SK-N-SH (cell line): ENCODE measurements at regions not wholly inside any gene's neighbourhood (a gene's known extent, or its start where the extent isn't known, plus 50 kb on each side); places are given as distances from the start of the nearest gene placed in this dataset.

Experiments used
- CHD2 ChIP-seq: fragments of 150-350 bp; IDR thresholded peaks from 2 replicates; pipeline ENCODE4 v1.6.1; 2018; ENCODE audit warnings: low read length; ENCODE audit not compliant: partially characterized antibody
- ELF1 ChIP-seq: IDR thresholded peaks from 2 replicates; pipeline ENCODE4 v1.4.0; 2012
- MAX ChIP-seq: IDR thresholded peaks from 2 replicates; pipeline ENCODE4 v1.4.0; 2012; ENCODE audit warnings: low read depth
- MXI1 ChIP-seq: IDR thresholded peaks from 2 replicates; pipeline ENCODE4 v1.6.1; 2012; ENCODE audit warnings: mild to moderate bottlenecking, low read depth, low read length, improper control_type of control experiment
- PBX3 ChIP-seq: IDR thresholded peaks from 2 replicates; pipeline ENCODE4; 2012
- POLR2AphosphoS5 ChIP-seq: IDR thresholded peaks from 2 replicates; pipeline ENCODE4 v1.6.1; 2012; ENCODE audit warnings: low read depth, low read length
- RAD21 ChIP-seq: IDR thresholded peaks from 2 replicates; pipeline ENCODE4 v1.6.1; 2012; ENCODE audit warnings: mild to moderate bottlenecking, low read length
- SMC3 ChIP-seq: IDR thresholded peaks from 2 replicates; pipeline ENCODE4 v1.6.1; 2012; ENCODE audit warnings: low read depth, low read length, improper control_type of control experiment
- TAF1 ChIP-seq: IDR thresholded peaks from 2 replicates; pipeline ENCODE4 v1.6.1; 2012; ENCODE audit warnings: low read depth, mild to moderate bottlenecking, low read length, moderate library complexity, borderline replicate concordance
- YY1 ChIP-seq: IDR thresholded peaks from 2 replicates; pipeline ENCODE4 v1.4.0; 2012; ENCODE audit warnings: low read depth, mild to moderate bottlenecking
- TF ChIP-seq, protein P1 (sequence below): fragments of 200-600 bp; sonication (generic); IDR thresholded peaks from 2 replicates; pipeline ENCODE4 v1.6.1; 2017; ENCODE audit warnings: antibody characterized with exemption, mild to moderate bottlenecking, moderate library complexity
- TF ChIP-seq, protein P2 (sequence below): fragments of 150-350 bp; IDR thresholded peaks from 2 replicates; pipeline ENCODE4 v1.6.1; 2017; ENCODE audit warnings: antibody characterized with exemption, low read length, low read depth, borderline replicate concordance

GRCh38 chr4:126758493-126758892 lies 874.3 kb upstream of the INTU start:
- TF ChIP-seq TAF1, result no peak
- TF ChIP-seq, protein P1, sequence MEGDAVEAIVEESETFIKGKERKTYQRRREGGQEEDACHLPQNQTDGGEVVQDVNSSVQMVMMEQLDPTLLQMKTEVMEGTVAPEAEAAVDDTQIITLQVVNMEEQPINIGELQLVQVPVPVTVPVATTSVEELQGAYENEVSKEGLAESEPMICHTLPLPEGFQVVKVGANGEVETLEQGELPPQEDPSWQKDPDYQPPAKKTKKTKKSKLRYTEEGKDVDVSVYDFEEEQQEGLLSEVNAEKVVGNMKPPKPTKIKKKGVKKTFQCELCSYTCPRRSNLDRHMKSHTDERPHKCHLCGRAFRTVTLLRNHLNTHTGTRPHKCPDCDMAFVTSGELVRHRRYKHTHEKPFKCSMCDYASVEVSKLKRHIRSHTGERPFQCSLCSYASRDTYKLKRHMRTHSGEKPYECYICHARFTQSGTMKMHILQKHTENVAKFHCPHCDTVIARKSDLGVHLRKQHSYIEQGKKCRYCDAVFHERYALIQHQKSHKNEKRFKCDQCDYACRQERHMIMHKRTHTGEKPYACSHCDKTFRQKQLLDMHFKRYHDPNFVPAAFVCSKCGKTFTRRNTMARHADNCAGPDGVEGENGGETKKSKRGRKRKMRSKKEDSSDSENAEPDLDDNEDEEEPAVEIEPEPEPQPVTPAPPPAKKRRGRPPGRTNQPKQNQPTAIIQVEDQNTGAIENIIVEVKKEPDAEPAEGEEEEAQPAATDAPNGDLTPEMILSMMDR, result no peak
- no peak for TF ChIP-seq MXI1
- TF ChIP-seq YY1, result no peak
- TF ChIP-seq MAX, result no peak
- no peak for TF ChIP-seq RAD21
- TF ChIP-seq PBX3, result no peak
- no peak for TF ChIP-seq CHD2
- no peak for TF ChIP-seq SMC3
- TF ChIP-seq POLR2AphosphoS5, result no peak
- TF ChIP-seq, protein P2, sequence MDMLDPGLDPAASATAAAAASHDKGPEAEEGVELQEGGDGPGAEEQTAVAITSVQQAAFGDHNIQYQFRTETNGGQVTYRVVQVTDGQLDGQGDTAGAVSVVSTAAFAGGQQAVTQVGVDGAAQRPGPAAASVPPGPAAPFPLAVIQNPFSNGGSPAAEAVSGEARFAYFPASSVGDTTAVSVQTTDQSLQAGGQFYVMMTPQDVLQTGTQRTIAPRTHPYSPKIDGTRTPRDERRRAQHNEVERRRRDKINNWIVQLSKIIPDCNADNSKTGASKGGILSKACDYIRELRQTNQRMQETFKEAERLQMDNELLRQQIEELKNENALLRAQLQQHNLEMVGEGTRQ, result no peak
- no peak for TF ChIP-seq ELF1
